ENCODE measurements at regions not wholly inside any gene's neighbourhood (a gene's known extent, or its start where the extent isn't known, plus 50 kb on each side); places are given as distances from the start of the nearest gene placed in this dataset.

DNA sequence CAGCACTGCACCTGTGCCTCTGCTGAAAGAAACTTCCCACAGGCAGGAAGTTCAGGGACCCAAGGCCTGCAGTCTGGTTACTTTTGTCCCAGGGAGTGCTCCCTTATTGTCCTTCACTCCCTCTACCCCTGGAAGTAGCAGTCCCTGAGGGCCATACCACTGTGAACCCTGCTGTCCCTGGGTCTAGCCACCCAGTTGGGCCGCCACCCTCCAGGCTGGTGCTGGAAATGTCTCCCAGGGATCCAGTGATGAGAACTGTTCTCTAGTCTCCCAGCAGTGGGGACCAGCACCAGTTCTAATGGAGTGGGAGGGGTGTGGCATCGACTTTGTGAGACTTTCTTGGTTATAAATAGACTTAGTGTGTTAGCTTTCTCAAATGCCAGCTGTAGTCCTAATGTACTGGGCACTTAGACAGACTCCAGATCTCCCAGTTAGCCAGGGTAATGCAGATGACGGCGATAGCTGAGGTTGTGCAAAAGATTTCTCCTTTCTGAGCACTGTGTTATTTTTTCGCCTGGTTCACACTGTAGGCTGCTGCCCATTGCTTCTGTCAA is 462.5 kb downstream of the CDH26 start:
- 3% methylated on average over 5 of the region's 5 CpGs for WGBS (ENCODE audit: missing lambda C conversion rate)
- TF ChIP-seq RFX5 (IDR thresholded peaks at IDR 0.05) (no peak), ZNF302 (CRISPR knock-in tag; IDR thresholded peaks at IDR 0.05) (no peak)
- Histone ChIP-seq H3K9me3 (no peaks in the 10 kb centered on the region), H3K4me3 (no peak overlapping the region), H3K4me1 (no peaks in the 10 kb centered on the region), H3K4me2 (no peak overlapping the region), H3K27ac (no peak overlapping the region)
- POLR2A ChIA-PET = no interaction called here
- FAIRE-seq (no peak), DNase-seq (ENCODE audit: low read depth in 1 of 2, low spot score in 1 of 2) (no peak), ATAC-seq (no peak)
- CTCF ChIA-PET = interaction anchor here (0.7 kb wide), 1 partner anchor 12 kb away, joined by 3 read pairs; no protein-coding TSS in a partner anchor

DNA sequence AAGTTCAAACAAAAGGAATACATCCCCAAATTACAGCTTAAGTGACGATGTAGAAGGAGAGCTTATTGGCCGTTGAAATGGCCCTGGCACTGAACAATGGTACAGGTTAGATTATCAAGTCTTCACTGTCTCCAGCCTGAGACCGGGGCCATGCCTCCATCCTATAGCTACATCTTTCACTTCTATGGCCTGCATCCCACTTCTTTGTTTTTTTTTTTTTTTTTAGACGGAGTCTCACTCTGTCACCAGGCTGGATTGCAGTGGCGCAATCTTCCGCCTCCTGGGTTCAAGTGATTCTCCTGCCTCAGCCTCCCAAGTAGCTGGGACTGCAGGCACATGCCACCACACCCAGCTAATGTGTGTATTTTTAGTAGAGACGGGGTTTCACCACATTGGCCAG is 464.6 kb downstream of the CDH26 start:
- no peak for DNase-seq (ENCODE audit: low read depth in 1 of 2, low spot score in 1 of 2)
- TF ChIP-seq RARB (CRISPR knock-in tag; IDR thresholded peaks at IDR 0.05) = no peak
- no peak for TF ChIP-seq FOSL2 (IDR thresholded peaks at IDR 0.05)
- no peak for TF ChIP-seq FOSL2 (CRISPR knock-in tag; IDR thresholded peaks at IDR 0.05)
- Histone ChIP-seq H3K4me2 (no peak overlapping the region), H3K4me1 (no peaks in the 10 kb centered on the region), H3K4me3 (no peak overlapping the region), H3K9me3 (no peaks in the 10 kb centered on the region), H3K27ac (no peak overlapping the region)
- no peak for ATAC-seq
- FAIRE-seq = no peak
- POLR2A ChIA-PET = no interaction called here
- CTCF ChIA-PET = no interaction called here
- WGBS (ENCODE audit: missing lambda C conversion rate) = 20% methylated on average over 7 of the region's 7 CpGs

DNA sequence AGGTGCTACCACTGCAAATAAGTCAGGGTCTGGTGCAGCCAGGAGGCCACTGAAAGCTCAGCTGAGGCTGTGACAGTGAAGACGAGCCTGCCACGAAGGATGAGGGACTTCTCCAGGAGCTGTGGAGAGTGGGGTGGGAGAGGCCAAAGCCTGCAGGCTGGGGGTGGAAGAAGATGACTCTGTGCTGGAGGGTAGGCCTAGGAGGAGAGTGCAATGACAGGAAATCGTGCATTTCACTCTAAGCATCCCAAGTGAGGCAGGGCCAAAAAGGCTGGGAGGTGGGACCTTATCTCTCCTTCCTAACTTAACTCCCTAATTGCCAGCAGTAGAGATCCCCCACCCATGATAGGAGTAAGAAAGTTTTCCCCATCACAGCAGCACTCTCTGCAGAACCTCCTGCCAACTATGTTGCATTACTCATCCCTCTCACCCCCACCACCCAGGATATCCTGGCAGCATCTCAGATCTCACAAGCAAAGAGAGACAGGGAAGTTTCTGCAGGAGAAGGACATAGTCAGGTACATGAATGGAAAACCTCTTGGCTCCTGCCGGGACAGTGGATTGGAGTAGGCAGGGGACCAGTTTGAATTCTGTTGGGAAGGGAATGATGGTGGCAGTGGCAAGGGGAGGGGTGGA is 466.2 kb downstream of the CDH26 start:
- CTCF ChIA-PET = no interaction called here
- WGBS (ENCODE audit: missing lambda C conversion rate) = 13% methylated on average over 4 of the region's 4 CpGs
- H3K27ac ChIP-seq = no peak overlapping the region
- H3K4me2 ChIP-seq = no peak overlapping the region
- no peaks in the 10 kb centered on the region for H3K9me3 ChIP-seq
- no peaks in the 10 kb centered on the region for H3K4me1 ChIP-seq
- FAIRE-seq (no peak), ATAC-seq (no peak), DNase-seq (ENCODE audit: low read depth in 1 of 2, low spot score in 1 of 2) (no peak)
- H3K4me3 ChIP-seq = no peak overlapping the region
- TF ChIP-seq, protein P1, sequence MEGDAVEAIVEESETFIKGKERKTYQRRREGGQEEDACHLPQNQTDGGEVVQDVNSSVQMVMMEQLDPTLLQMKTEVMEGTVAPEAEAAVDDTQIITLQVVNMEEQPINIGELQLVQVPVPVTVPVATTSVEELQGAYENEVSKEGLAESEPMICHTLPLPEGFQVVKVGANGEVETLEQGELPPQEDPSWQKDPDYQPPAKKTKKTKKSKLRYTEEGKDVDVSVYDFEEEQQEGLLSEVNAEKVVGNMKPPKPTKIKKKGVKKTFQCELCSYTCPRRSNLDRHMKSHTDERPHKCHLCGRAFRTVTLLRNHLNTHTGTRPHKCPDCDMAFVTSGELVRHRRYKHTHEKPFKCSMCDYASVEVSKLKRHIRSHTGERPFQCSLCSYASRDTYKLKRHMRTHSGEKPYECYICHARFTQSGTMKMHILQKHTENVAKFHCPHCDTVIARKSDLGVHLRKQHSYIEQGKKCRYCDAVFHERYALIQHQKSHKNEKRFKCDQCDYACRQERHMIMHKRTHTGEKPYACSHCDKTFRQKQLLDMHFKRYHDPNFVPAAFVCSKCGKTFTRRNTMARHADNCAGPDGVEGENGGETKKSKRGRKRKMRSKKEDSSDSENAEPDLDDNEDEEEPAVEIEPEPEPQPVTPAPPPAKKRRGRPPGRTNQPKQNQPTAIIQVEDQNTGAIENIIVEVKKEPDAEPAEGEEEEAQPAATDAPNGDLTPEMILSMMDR (IDR thresholded peaks at IDR 0.05) = no peak
- TF ChIP-seq ZFP36 (IDR thresholded peaks at IDR 0.05; ENCODE audit: borderline replicate concordance, partially characterized antibody) = no peak
- TF ChIP-seq RARB (CRISPR knock-in tag; IDR thresholded peaks at IDR 0.05) = no peak
- TF ChIP-seq FOXS1 (CRISPR knock-in tag; IDR thresholded peaks at IDR 0.05) = no peak
- no peak for TF ChIP-seq HDAC2 (IDR thresholded peaks at IDR 0.05)
- TF ChIP-seq, protein P2, sequence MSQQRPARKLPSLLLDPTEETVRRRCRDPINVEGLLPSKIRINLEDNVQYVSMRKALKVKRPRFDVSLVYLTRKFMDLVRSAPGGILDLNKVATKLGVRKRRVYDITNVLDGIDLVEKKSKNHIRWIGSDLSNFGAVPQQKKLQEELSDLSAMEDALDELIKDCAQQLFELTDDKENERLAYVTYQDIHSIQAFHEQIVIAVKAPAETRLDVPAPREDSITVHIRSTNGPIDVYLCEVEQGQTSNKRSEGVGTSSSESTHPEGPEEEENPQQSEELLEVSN (IDR thresholded peaks at IDR 0.05; ENCODE audit: borderline replicate concordance, low read depth) = no peak
- TF ChIP-seq, protein P3, sequence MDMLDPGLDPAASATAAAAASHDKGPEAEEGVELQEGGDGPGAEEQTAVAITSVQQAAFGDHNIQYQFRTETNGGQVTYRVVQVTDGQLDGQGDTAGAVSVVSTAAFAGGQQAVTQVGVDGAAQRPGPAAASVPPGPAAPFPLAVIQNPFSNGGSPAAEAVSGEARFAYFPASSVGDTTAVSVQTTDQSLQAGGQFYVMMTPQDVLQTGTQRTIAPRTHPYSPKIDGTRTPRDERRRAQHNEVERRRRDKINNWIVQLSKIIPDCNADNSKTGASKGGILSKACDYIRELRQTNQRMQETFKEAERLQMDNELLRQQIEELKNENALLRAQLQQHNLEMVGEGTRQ (IDR thresholded peaks at IDR 0.05) = no peak
- TF ChIP-seq HOXB5 (CRISPR knock-in tag; IDR thresholded peaks at IDR 0.05) = no peak
- TF ChIP-seq ZC3H11A (IDR thresholded peaks at IDR 0.05) = no peak
- TF ChIP-seq POLR2A (IDR thresholded peaks at IDR 0.05; ENCODE audit: low read length) = no peak
- TF ChIP-seq EP300 (IDR thresholded peaks at IDR 0.05) = no peak
- no peak for TF ChIP-seq PHF8 (IDR thresholded peaks at IDR 0.05; ENCODE audit: borderline replicate concordance, low read depth)
- TF ChIP-seq, protein P4, sequence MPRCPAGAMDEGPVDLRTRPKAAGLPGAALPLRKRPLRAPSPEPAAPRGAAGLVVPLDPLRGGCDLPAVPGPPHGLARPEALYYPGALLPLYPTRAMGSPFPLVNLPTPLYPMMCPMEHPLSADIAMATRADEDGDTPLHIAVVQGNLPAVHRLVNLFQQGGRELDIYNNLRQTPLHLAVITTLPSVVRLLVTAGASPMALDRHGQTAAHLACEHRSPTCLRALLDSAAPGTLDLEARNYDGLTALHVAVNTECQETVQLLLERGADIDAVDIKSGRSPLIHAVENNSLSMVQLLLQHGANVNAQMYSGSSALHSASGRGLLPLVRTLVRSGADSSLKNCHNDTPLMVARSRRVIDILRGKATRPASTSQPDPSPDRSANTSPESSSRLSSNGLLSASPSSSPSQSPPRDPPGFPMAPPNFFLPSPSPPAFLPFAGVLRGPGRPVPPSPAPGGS (IDR thresholded peaks at IDR 0.05) = no peak
- no peak for TF ChIP-seq ZSCAN20 (CRISPR knock-in tag; IDR thresholded peaks at IDR 0.05)
- TF ChIP-seq, protein P5, sequence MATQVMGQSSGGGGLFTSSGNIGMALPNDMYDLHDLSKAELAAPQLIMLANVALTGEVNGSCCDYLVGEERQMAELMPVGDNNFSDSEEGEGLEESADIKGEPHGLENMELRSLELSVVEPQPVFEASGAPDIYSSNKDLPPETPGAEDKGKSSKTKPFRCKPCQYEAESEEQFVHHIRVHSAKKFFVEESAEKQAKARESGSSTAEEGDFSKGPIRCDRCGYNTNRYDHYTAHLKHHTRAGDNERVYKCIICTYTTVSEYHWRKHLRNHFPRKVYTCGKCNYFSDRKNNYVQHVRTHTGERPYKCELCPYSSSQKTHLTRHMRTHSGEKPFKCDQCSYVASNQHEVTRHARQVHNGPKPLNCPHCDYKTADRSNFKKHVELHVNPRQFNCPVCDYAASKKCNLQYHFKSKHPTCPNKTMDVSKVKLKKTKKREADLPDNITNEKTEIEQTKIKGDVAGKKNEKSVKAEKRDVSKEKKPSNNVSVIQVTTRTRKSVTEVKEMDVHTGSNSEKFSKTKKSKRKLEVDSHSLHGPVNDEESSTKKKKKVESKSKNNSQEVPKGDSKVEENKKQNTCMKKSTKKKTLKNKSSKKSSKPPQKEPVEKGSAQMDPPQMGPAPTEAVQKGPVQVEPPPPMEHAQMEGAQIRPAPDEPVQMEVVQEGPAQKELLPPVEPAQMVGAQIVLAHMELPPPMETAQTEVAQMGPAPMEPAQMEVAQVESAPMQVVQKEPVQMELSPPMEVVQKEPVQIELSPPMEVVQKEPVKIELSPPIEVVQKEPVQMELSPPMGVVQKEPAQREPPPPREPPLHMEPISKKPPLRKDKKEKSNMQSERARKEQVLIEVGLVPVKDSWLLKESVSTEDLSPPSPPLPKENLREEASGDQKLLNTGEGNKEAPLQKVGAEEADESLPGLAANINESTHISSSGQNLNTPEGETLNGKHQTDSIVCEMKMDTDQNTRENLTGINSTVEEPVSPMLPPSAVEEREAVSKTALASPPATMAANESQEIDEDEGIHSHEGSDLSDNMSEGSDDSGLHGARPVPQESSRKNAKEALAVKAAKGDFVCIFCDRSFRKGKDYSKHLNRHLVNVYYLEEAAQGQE (IDR thresholded peaks at IDR 0.05) = no peak
- no peak for TF ChIP-seq NPAS2 (CRISPR knock-in tag; IDR thresholded peaks at IDR 0.05; ENCODE audit: borderline replicate concordance)
- no peak for TF ChIP-seq GATA3 (IDR thresholded peaks at IDR 0.05; ENCODE audit: borderline replicate concordance)
- TF ChIP-seq, protein P6, sequence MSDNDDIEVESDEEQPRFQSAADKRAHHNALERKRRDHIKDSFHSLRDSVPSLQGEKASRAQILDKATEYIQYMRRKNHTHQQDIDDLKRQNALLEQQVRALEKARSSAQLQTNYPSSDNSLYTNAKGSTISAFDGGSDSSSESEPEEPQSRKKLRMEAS (IDR thresholded peaks at IDR 0.05) = no peak
- TF ChIP-seq POLR2AphosphoS2 (conservative IDR thresholded peaks at IDR 0.05; ENCODE audit: low read length) = no peak
- POLR2A ChIA-PET = no interaction called here
